Glutamatergic neuron (in vitro differentiated cells): ENCODE measurements at regions not wholly inside any gene's neighbourhood (a gene's known extent, or its start where the extent isn't known, plus 50 kb on each side); places are given as distances from the start of the nearest gene placed in this dataset.

Source experiments
- DNase-seq: peaks from one replicate; pipeline ENCODE4 v3.0.0; 2022
- H3K27ac Mint-ChIP-seq: one replicate; pipeline ENCODE4 v1.8.0; 2020; ENCODE audit warnings: mild to moderate bottlenecking, mixed read lengths, inconsistent platforms; ENCODE audit not compliant: unreplicated experiment
- H3K27me3 Mint-ChIP-seq: one replicate; pipeline ENCODE4 v1.8.0; 2020; ENCODE audit warnings: mild to moderate bottlenecking, moderate library complexity, mixed read lengths, inconsistent platforms; ENCODE audit not compliant: unreplicated experiment
- H3K36me3 Mint-ChIP-seq: one replicate; pipeline ENCODE4 v1.8.0; 2020; ENCODE audit warnings: mild to moderate bottlenecking, mixed read lengths, inconsistent platforms; ENCODE audit not compliant: unreplicated experiment
- H3K4me1 Mint-ChIP-seq: one replicate; pipeline ENCODE4 v1.8.0; 2020; ENCODE audit warnings: mild to moderate bottlenecking, low read depth, mixed read lengths, inconsistent platforms; ENCODE audit not compliant: unreplicated experiment
- H3K4me3 Mint-ChIP-seq: one replicate; pipeline ENCODE4 v1.8.0; 2020; ENCODE audit warnings: mild to moderate bottlenecking, mixed read lengths, inconsistent platforms; ENCODE audit not compliant: unreplicated experiment
- H3K9me3 Mint-ChIP-seq: one replicate; pipeline ENCODE4 v1.8.0; 2020; ENCODE audit warnings: mild to moderate bottlenecking, moderate library complexity, mixed read lengths, inconsistent platforms; ENCODE audit not compliant: unreplicated experiment
- TF ChIP-seq, protein P1 (sequence below): fragments of 200-600 bp; sonication (generic); IDR thresholded peaks from one replicate; pipeline ENCODE4 v1.5.0; 2021; ENCODE audit not compliant: partially characterized antibody, unreplicated experiment

DNA sequence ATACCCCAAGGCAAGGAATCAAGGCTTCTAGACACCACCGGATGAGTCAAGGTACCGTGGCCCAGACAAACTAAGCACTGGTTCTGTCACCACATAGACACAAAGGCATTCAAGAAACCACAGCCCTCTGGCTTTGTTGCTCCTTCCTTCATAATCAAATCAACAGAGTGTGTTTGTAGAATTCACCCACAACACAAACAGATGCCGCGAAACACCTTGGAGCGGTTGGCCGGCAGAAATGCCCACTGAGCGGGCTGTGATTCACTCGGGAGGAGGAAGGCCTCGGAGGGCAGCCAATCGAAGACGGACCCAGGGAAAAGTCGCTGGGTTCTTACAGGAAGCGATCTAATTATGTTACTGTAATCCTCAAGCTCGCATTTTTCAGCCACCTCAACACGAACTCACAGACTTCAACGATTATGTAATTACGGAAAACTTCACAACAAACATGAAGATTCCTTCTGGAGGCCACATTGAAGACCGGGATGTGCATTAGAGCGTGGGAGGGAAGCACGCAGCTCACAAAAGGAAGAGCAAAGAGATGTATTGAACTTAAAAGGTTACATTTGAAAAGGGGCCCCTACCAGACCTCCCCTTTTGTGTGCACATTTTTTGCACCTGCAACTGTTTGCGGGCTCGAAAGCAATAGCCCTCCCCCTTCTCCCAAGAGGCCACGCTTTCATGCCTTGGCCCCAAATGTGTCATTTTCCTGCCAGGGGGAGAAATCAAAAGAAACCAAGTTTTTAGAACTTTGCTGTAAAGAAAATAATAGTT lies 184.7 kb upstream of the PREP start:
- DNase-seq, result no peak
- H3K9me3 Mint-ChIP-seq, result no peaks in the 10 kb centered on the region
- no peaks in the 10 kb centered on the region for H3K27me3 Mint-ChIP-seq
- H3K4me1 Mint-ChIP-seq, result no peaks in the 10 kb centered on the region
- no peaks in the 10 kb centered on the region for H3K36me3 Mint-ChIP-seq
- no peak overlapping the region for H3K27ac Mint-ChIP-seq
- TF ChIP-seq, protein P1, sequence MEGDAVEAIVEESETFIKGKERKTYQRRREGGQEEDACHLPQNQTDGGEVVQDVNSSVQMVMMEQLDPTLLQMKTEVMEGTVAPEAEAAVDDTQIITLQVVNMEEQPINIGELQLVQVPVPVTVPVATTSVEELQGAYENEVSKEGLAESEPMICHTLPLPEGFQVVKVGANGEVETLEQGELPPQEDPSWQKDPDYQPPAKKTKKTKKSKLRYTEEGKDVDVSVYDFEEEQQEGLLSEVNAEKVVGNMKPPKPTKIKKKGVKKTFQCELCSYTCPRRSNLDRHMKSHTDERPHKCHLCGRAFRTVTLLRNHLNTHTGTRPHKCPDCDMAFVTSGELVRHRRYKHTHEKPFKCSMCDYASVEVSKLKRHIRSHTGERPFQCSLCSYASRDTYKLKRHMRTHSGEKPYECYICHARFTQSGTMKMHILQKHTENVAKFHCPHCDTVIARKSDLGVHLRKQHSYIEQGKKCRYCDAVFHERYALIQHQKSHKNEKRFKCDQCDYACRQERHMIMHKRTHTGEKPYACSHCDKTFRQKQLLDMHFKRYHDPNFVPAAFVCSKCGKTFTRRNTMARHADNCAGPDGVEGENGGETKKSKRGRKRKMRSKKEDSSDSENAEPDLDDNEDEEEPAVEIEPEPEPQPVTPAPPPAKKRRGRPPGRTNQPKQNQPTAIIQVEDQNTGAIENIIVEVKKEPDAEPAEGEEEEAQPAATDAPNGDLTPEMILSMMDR, result no peak
- no peak overlapping the region for H3K4me3 Mint-ChIP-seq

DNA sequence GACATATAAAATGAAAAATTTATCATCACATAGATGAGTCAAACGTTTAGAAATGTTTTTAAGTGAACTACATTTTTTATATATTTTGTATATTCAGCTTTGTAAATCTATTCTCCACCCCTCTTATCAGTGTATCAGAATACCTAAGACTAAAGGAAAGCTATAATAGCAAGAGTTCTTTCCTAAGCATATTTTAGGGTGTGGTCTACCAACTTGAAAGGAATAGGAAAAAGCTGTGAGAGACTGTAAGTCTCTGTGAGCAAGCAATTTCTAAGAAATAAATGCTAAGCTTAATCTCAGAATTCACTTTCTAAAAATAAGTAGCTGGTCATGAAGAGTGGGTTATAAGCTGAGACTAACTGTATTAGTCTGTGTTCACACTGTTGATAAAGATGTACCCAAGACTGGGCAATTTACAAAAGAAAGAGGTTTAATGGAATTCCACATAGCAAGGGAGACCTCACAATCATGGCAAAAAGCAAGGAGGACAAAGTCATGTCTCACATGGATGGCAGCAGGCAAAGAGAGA lies 175.4 kb upstream of the PREP start:
- Mint-ChIP-seq H3K27me3 (no peaks in the 10 kb centered on the region), H3K36me3 (no peaks in the 10 kb centered on the region), H3K9me3 (no peaks in the 10 kb centered on the region), H3K4me1 (no peaks in the 10 kb centered on the region), H3K27ac (no peak overlapping the region), H3K4me3 (no peak overlapping the region)
- DNase-seq, result no peak
- TF ChIP-seq, protein P1, result no peak

DNA sequence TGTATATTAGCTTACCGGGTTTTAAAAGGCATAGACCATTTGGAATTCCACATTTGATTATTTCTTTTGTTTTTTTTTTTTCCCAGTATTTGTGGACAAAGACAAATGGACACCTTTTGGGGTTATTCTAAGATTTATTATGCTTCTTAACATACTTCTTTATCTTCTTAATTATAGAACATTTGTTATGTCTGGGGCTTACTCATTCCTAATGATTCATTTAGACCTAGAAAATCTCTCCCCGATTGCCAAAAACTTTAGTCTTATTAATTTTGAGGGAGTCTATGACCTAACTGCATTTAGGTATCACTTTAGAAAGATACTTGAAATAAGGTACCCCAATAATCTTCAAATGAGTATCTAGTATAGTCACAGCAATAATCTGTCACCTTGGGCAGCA lies 170.7 kb upstream of the PREP start:
- Mint-ChIP-seq H3K36me3 (no peaks in the 10 kb centered on the region), H3K4me1 (no peaks in the 10 kb centered on the region)
- TF ChIP-seq, protein P1, result no peak

DNA sequence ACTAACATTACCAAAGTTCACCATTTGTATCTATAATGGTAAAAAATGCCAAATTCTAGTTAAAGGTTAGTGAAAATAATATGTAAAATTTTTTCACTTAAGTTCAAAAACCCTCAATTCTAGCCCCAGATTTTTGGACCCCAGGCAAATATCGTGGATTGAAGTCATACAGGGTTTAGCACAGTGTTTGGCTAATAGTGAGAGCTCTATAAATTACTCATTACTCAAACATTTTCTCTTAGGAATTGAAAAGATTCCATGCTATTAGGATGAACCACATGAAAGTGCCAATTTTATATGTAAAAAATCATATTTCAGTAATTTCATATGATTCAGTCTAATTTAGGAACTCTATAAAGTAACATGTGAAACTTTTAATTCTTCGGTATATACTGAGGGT lies 170.3 kb upstream of the PREP start:
- no peak for DNase-seq
- H3K27ac Mint-ChIP-seq, result no peak overlapping the region
- H3K4me3 Mint-ChIP-seq, result no peak overlapping the region
- TF ChIP-seq, protein P1, result no peak
- no peaks in the 10 kb centered on the region for H3K9me3 Mint-ChIP-seq
- H3K27me3 Mint-ChIP-seq, result no peaks in the 10 kb centered on the region
- H3K36me3 Mint-ChIP-seq, result no peaks in the 10 kb centered on the region
- H3K4me1 Mint-ChIP-seq, result no peaks in the 10 kb centered on the region

More for the DNA sequence above, 170.7 kb upstream of the PREP start:
- H3K27me3 Mint-ChIP-seq, result no peaks in the 10 kb centered on the region
- H3K9me3 Mint-ChIP-seq, result no peaks in the 10 kb centered on the region
- no peak overlapping the region for H3K4me3 Mint-ChIP-seq
- DNase-seq, result no peak
- no peak overlapping the region for H3K27ac Mint-ChIP-seq

DNA sequence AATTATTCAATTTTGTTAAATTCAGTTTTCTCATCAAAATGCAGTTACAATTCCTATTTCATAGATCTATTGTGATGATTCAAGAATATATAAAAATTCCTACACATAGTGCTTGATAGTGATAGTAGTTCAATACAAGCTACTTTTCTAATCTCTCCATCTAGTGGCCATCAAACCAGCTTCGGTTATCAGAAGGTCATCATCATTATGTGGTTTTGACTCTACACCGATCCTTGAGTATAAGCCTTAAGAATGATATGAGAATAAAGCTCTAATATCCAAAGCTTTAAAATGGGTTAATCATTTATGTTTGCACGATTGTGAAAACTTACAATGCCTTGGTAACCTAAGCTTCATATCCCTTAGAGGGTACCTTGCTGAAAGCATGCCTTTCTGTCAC lies 167.5 kb upstream of the PREP start:
- TF ChIP-seq, protein P1, result no peak
- DNase-seq, result no peak
- Mint-ChIP-seq H3K9me3 (no peaks in the 10 kb centered on the region), H3K4me1 (no peaks in the 10 kb centered on the region), H3K36me3 (no peaks in the 10 kb centered on the region), H3K27me3 (no peaks in the 10 kb centered on the region), H3K27ac (no peak overlapping the region), H3K4me3 (no peak overlapping the region)
